ENCODE measurements at regions not wholly inside any gene's neighbourhood (a gene's known extent, or its start where the extent isn't known, plus 50 kb on each side); places are given as distances from the start of the nearest gene placed in this dataset.

DNA sequence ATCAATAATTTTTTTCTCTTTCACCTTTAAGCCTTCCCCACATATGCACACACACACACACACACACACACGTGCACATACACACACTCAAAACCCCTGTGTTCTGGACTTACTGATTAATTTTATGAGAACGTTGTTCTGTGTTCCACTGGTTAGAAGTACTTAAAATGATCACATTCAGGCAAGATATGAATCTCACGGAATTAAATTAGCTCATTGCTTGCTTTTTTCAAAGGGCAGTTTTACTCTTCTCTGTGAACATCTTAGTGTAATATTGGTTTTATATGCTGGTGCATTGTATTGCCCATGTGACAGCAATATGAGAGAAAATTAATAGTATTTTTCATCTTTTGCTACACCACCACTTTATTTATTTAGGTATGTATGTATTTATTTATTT, 377.3 kb upstream of the RBFOX1 start:
- no peaks in the 10 kb centered on the region for H3K4me1 Mint-ChIP-seq (ENCODE audit: low read depth)
- H3K9me3 Mint-ChIP-seq (ENCODE audit: low read depth), result peaks cover 24% of the 10 kb centered on the region
- no peaks in the 10 kb centered on the region for H3K36me3 Mint-ChIP-seq (ENCODE audit: low read depth)
- H3K27ac Mint-ChIP-seq (ENCODE audit: unreplicated experiment), result no peak overlapping the region
- no peak for DNase-seq (ENCODE audit: low spot score)
- H3K4me3 Mint-ChIP-seq (ENCODE audit: unreplicated experiment), result no peak overlapping the region
- no peaks in the 10 kb centered on the region for H3K27me3 Mint-ChIP-seq (ENCODE audit: low read depth)
- TF ChIP-seq, protein P1, sequence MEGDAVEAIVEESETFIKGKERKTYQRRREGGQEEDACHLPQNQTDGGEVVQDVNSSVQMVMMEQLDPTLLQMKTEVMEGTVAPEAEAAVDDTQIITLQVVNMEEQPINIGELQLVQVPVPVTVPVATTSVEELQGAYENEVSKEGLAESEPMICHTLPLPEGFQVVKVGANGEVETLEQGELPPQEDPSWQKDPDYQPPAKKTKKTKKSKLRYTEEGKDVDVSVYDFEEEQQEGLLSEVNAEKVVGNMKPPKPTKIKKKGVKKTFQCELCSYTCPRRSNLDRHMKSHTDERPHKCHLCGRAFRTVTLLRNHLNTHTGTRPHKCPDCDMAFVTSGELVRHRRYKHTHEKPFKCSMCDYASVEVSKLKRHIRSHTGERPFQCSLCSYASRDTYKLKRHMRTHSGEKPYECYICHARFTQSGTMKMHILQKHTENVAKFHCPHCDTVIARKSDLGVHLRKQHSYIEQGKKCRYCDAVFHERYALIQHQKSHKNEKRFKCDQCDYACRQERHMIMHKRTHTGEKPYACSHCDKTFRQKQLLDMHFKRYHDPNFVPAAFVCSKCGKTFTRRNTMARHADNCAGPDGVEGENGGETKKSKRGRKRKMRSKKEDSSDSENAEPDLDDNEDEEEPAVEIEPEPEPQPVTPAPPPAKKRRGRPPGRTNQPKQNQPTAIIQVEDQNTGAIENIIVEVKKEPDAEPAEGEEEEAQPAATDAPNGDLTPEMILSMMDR (IDR thresholded peaks at IDR 0.05), result no peak

DNA sequence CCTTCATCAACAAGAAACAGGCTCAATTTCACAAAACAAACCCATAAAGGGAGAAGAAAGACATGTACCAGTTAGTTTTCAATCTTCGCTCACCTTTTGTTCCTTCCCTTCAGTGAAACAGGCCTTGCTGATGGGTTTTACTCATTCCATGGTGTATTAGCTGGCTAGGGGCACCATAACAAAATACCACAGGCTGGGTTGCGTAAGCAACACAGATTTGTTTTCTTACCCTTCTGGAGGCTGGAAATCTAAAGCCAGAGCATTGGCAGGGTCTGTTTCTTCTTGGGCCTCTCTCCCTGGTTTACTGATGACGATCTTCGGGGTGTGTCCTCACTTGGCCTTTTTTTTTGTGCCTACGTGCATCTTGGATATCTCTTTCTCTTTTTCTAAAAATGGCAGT, 383.4 kb upstream of the RBFOX1 start:
- DNase-seq (ENCODE audit: low spot score), result no peak
- H3K9me3 Mint-ChIP-seq (ENCODE audit: low read depth), result peaks cover 36% of the 10 kb centered on the region
- TF ChIP-seq, protein P1 (IDR thresholded peaks at IDR 0.05), result no peak

DNA sequence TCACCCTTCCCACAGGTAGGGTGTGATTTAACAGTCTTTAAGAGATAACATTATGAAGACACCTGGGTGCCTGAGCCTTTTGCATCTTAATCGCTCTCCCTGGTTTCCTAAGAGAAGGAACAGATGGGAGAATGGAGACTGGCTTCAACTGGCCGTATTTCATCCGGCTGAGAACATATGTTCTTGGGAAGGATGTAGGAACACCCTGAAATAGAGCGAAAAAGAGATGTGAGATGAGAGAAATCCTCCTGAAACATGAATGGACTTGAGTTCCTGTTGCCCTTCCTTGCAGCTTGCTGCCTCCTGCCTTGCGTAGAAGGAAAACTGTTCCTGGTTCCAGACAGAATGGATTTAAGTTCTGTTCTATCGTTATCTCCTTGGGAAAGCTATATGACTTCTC, 385.4 kb upstream of the RBFOX1 start:
- DNase-seq (ENCODE audit: low spot score), result no peak
- Mint-ChIP-seq H3K9me3 (ENCODE audit: low read depth) (peaks cover 36% of the 10 kb centered on the region), H3K27me3 (ENCODE audit: low read depth) (no peaks in the 10 kb centered on the region), H3K27ac (ENCODE audit: unreplicated experiment) (no peak overlapping the region), H3K4me3 (ENCODE audit: unreplicated experiment) (no peak overlapping the region), H3K36me3 (ENCODE audit: low read depth) (no peaks in the 10 kb centered on the region), H3K4me1 (ENCODE audit: low read depth) (no peaks in the 10 kb centered on the region)
- TF ChIP-seq, protein P1 (IDR thresholded peaks at IDR 0.05), result no peak

More for the DNA sequence above, 383.4 kb upstream of the RBFOX1 start:
- H3K4me3 Mint-ChIP-seq (ENCODE audit: unreplicated experiment), result no peak overlapping the region
- H3K27me3 Mint-ChIP-seq (ENCODE audit: low read depth), result no peaks in the 10 kb centered on the region
- H3K36me3 Mint-ChIP-seq (ENCODE audit: low read depth), result no peaks in the 10 kb centered on the region
- no peak overlapping the region for H3K27ac Mint-ChIP-seq (ENCODE audit: unreplicated experiment)
- H3K4me1 Mint-ChIP-seq (ENCODE audit: low read depth), result no peaks in the 10 kb centered on the region

DNA sequence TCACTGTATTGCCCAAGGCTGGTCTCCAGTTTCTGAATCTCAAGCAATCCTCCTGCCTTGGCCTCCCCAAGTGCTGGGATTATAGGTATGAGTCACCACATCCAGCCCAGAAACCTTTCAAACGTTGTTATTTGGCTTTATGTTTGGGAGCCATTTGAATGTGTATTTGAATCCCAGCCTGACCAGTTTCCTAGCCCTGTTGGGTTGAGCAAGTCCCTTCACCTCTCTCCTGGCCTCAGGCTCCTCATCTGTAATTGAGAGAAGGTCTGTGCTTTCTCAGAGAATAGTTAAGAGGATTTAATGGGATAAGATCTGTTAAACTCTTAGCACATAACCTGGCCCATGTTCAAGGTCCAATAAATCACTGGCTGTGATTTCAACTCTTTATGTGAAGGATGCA, 385.8 kb upstream of the RBFOX1 start:
- DNase-seq (ENCODE audit: low spot score), result no peak
- H3K36me3 Mint-ChIP-seq (ENCODE audit: low read depth), result no peaks in the 10 kb centered on the region
- no peak overlapping the region for H3K27ac Mint-ChIP-seq (ENCODE audit: unreplicated experiment)
- H3K9me3 Mint-ChIP-seq (ENCODE audit: low read depth), result peaks cover 37% of the 10 kb centered on the region
- H3K4me3 Mint-ChIP-seq (ENCODE audit: unreplicated experiment), result no peak overlapping the region
- TF ChIP-seq, protein P1 (IDR thresholded peaks at IDR 0.05), result no peak
- H3K27me3 Mint-ChIP-seq (ENCODE audit: low read depth), result no peaks in the 10 kb centered on the region
- no peaks in the 10 kb centered on the region for H3K4me1 Mint-ChIP-seq (ENCODE audit: low read depth)

DNA sequence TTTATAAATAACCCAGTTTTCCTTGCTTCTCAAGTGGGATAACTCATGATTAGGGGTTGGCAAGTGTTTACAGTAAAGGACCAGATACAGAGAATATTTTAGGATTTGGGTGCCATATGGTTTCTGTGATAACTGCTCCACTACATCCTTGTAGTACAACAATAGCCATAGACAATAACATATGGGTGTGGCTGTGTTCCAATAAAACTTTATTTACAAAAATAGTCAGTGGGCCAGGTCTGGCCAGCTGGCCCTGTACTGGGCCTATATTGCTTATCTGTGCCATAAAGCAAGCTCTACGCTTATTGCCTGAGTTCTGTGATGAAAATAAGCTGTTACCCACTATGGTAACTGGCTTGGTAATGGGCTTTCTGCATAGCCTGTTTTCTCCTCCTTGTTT, 386.5 kb upstream of the RBFOX1 start:
- no peak overlapping the region for H3K4me3 Mint-ChIP-seq (ENCODE audit: unreplicated experiment)
- H3K27ac Mint-ChIP-seq (ENCODE audit: unreplicated experiment), result no peak overlapping the region
- H3K9me3 Mint-ChIP-seq (ENCODE audit: low read depth), result peaks cover 43% of the 10 kb centered on the region
- no peaks in the 10 kb centered on the region for H3K36me3 Mint-ChIP-seq (ENCODE audit: low read depth)
- H3K4me1 Mint-ChIP-seq (ENCODE audit: low read depth), result no peaks in the 10 kb centered on the region
- TF ChIP-seq, protein P1 (IDR thresholded peaks at IDR 0.05), result no peak
- no peak for DNase-seq (ENCODE audit: low spot score)
- no peaks in the 10 kb centered on the region for H3K27me3 Mint-ChIP-seq (ENCODE audit: low read depth)

All from chondrocyte (in vitro differentiated cells).